CD14-positive monocyte (primary cell): ENCODE measurements at regions not wholly inside any gene's neighbourhood (a gene's known extent, or its start where the extent isn't known, plus 50 kb on each side); places are given as distances from the start of the nearest gene placed in this dataset.

Experiments
- DNase-seq, 3 donors: peaks; one replicate each; pipeline ENCODE4 v3.0.0-alpha.2; 2011 to 2022
- H2AFZ ChIP-seq: 2 replicates; pipeline ENCODE4 v1.6.0; 2012; ENCODE audit warnings: mild to moderate bottlenecking, low read depth, low read length, inconsistent platforms; ENCODE audit not compliant: insufficient read depth, poor library complexity, severe bottlenecking
- H3K27ac ChIP-seq, 2 donors: 1 replicate in 1 of 2; 2 replicates in 1 of 2; pipeline ENCODE4 v1.5.1; 2012 to 2013; ENCODE audit warnings: low read length in 2 of 2, control low read depth in 1 of 2, inconsistent platforms in 1 of 2, low read depth in 1 of 2, mild to moderate bottlenecking in 1 of 2
- H3K27me3 ChIP-seq, 2 donors: one replicate each; pipeline versions ENCODE4 v1.6.0 to v1.6.1; 2011 to 2013; ENCODE audit warnings: low read length in 2 of 2; ENCODE audit not compliant: control insufficient read depth in 2 of 2, insufficient read depth in 2 of 2
- H3K36me3 ChIP-seq, 2 donors: replicated peaks in 1 of 2; 1 replicate in 1 of 2; 2 replicates in 1 of 2; pipeline versions ENCODE4 v1.5.1 to v1.6.1; 2012 to 2013; ENCODE audit warnings: low read length in 2 of 2, control low read depth in 1 of 2, inconsistent platforms in 1 of 2, mild to moderate bottlenecking in 1 of 2; ENCODE audit not compliant: insufficient read depth in 2 of 2, control insufficient read depth in 1 of 2
- H3K4me1 ChIP-seq, 2 donors: 1 replicate in 1 of 2; 2 replicates in 1 of 2; pipeline versions ENCODE4 v1.5.1 to v1.6.1; 2012 to 2013; ENCODE audit warnings: low read length in 2 of 2, control low read depth in 1 of 2, inconsistent platforms in 1 of 2, mild to moderate bottlenecking in 1 of 2, moderate library complexity in 1 of 2; ENCODE audit not compliant: insufficient read depth in 2 of 2, control insufficient read depth in 1 of 2
- H3K4me2 ChIP-seq: replicated peaks from 2 replicates; pipeline ENCODE3; 2012; ENCODE audit warnings: low read length, moderate library complexity, mild to moderate bottlenecking; ENCODE audit not compliant: poor library complexity, severe bottlenecking; ENCODE audit errors: extremely low read depth
- H3K4me3 ChIP-seq, 3 experiments: fragments of 200-600 bp in 1 of 3; sonication (generic) in 1 of 3; replicated peaks in 1 of 3; 1 replicate in 2 of 3; 2 replicates in 1 of 3; pipeline ENCODE4 v1.5.1; 2011 to 2013; ENCODE audit warnings: low read length in 3 of 3, mild to moderate bottlenecking in 3 of 3, control low read depth in 2 of 3, low read depth in 2 of 3, inconsistent platforms in 1 of 3, moderate library complexity in 1 of 3
- H3K79me2 ChIP-seq: 2 replicates; pipeline ENCODE4 v1.6.0; 2012; ENCODE audit warnings: mild to moderate bottlenecking, control low read depth, inconsistent platforms, low read length, moderate library complexity; ENCODE audit not compliant: insufficient read depth
- H3K9ac ChIP-seq: 2 replicates; pipeline ENCODE4 v1.6.0; 2017; ENCODE audit warnings: low read length, mild to moderate bottlenecking; ENCODE audit not compliant: insufficient read depth, poor library complexity, severe bottlenecking
- H3K9me3 ChIP-seq, 2 donors: replicated peaks in 1 of 2; 1 replicate in 1 of 2; 2 replicates in 1 of 2; pipeline versions ENCODE4 v1.5.1 to v1.6.1; 2012 to 2013; ENCODE audit warnings: low read length in 2 of 2, control low read depth in 1 of 2; ENCODE audit not compliant: control insufficient read depth in 1 of 2, insufficient read depth in 1 of 2
- H4K20me1 ChIP-seq: 2 replicates; pipeline ENCODE4 v1.6.0; 2012; ENCODE audit warnings: mild to moderate bottlenecking, low read length, control low read depth, moderate library complexity; ENCODE audit not compliant: insufficient read depth
- H3K27ac Mint-ChIP-seq, 7 donors: one replicate each; pipeline ENCODE4 v1.8.0; 2020; ENCODE audit warnings: mild to moderate bottlenecking in 7 of 7, mixed read lengths in 7 of 7, moderate library complexity in 6 of 7, inconsistent platforms in 2 of 7
- H3K27me3 Mint-ChIP-seq, 3 donors: one replicate each; pipeline ENCODE4 v1.8.0; 2021 to 2022; ENCODE audit warnings: low read depth in 3 of 3, mild to moderate bottlenecking in 3 of 3, mixed read lengths in 3 of 3, moderate library complexity in 3 of 3, inconsistent platforms in 1 of 3
- H3K36me3 Mint-ChIP-seq, 2 donors: one replicate each; pipeline ENCODE4 v1.8.0; 2020; ENCODE audit warnings: mixed read lengths in 2 of 2, inconsistent platforms in 1 of 2, mild to moderate bottlenecking in 1 of 2
- H3K4me1 Mint-ChIP-seq: one replicate; pipeline ENCODE4 v1.8.0; 2020; ENCODE audit warnings: mild to moderate bottlenecking, mixed read lengths
- H3K4me3 Mint-ChIP-seq, 2 donors: one replicate each; pipeline ENCODE4 v1.8.0; 2020; ENCODE audit warnings: mild to moderate bottlenecking in 2 of 2, mixed read lengths in 2 of 2, moderate library complexity in 1 of 2
- H3K9me3 Mint-ChIP-seq, 7 donors: one replicate each; pipeline ENCODE4 v1.8.0; 2020 to 2022; ENCODE audit warnings: mixed read lengths in 7 of 7, mild to moderate bottlenecking in 6 of 7, moderate library complexity in 6 of 7, inconsistent platforms in 2 of 7
- CTCF ChIP-seq: fragments of 200-600 bp; IDR thresholded peaks from one replicate; pipeline ENCODE4 v1.8.0; 2022; ENCODE audit warnings: antibody characterized with exemption, mild to moderate bottlenecking
- WGBS: methylation state at CpG from one replicate; pipeline ENCODE4 v1.1.5; 2013; ENCODE audit warnings: missing lambda C conversion rate; ENCODE audit not compliant: insufficient coverage; 5-methylcytosine and 5-hydroxymethylcytosine counted together
- intact Hi-C, 2 donors: fragments of 100-400 bp; cut with micrococcal nuclease; formaldehyde crosslinking; loops; one replicate each; pipeline versions ENCODE4 v1.15.0 to v1.15.1; 2023

DNA sequence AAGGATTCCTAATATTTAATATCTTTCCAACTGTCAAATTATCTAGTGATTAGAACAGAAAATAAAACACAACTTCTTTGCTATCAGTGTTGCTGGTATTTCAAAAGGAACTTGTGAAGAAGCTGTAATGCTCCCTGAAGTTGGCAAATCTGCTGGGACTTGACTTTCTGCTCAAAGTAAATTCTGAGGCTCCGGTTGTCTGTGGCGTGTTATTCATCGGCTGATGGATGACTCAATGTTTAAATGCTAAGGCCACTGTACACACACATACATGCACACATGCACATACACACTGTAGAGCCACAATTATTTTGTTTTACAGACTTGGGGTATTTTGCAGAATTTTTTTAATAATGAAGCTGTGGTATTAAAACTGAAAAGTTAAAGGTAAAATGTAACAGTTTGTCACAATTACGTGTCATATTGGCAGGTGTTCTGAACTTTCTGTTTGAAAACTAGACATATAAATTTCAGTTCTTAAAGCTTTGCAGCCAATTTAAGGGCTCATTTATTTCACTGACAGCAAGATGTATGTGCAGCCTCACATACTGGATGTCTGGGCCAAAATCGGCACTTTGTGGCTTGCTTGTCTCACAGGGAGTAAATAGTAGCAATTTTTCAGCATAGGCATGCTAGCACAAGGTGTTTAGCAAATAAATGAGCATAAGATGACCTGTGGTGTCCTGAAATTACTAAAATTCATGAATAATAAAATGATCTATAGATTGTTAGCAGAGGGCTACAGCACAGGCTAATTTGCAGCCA lies 1691.7 kb upstream of the PCDH20 start:
- no peaks in the 10 kb centered on the region for H4K20me1 ChIP-seq
- Mint-ChIP-seq H3K27me3 (no peaks in the 10 kb centered on the region), H3K9me3 (peaks cover 0 to 1% (median 0%) of the 10 kb centered on the region in 7 donors), H3K36me3 (no peaks in the 10 kb centered on the region), H3K4me3 (no peak overlapping the region), H3K4me1 (no peaks in the 10 kb centered on the region), H3K27ac (no peak overlapping the region)
- no peaks in the 10 kb centered on the region for H3K79me2 ChIP-seq
- no peaks in the 10 kb centered on the region for H3K9me3 ChIP-seq
- H3K9ac ChIP-seq: no peak overlapping the region
- intact Hi-C loops: no loop called here
- H3K4me3 ChIP-seq: no peak overlapping the region
- H3K27me3 ChIP-seq: no peaks in the 10 kb centered on the region
- H2AFZ ChIP-seq: no peak overlapping the region
- H3K36me3 ChIP-seq: no peaks in the 10 kb centered on the region
- no peak for TF ChIP-seq CTCF
- no peaks in the 10 kb centered on the region for H3K4me1 ChIP-seq
- no peak overlapping the region for H3K4me2 ChIP-seq
- 83% methylated on average over 2 of the region's 5 CpGs for WGBS
- no peak for DNase-seq
- H3K27ac ChIP-seq: no peak overlapping the region

DNA sequence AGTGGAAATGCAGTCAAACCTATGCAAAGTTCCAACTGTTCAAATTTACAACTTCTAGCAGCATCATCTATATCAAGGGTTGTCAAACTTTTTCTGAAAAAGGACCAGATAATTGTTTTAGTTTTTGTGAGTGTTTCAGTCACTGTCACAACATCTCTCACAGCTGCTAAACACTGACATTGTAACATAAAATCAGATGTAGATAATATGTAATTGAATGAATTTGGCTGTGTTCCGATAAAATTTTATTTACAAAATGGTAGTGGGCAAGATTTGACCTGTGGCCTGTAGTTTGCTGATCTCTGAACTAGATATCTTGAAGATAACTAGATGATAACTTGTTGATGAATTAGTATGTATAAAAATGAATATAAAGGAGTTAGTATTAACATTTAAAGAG lies 1679.1 kb upstream of the PCDH20 start:
- Mint-ChIP-seq H3K27me3 (peaks cover 0 to 3% (median 0%) of the 10 kb centered on the region in 3 donors), H3K27ac (no peak overlapping the region), H3K36me3 (no peaks in the 10 kb centered on the region), H3K4me1 (no peaks in the 10 kb centered on the region), H3K4me3 (no peak overlapping the region), H3K9me3 (peaks cover 0 to 4% (median under 1%) of the 10 kb centered on the region in 7 donors)
- H3K27ac ChIP-seq: no peak overlapping the region
- 88% methylated on average over 1 of the region's 1 CpG for WGBS
- H3K36me3 ChIP-seq: no peaks in the 10 kb centered on the region
- no peaks in the 10 kb centered on the region for H3K27me3 ChIP-seq
- H3K79me2 ChIP-seq: no peaks in the 10 kb centered on the region
- H4K20me1 ChIP-seq: no peaks in the 10 kb centered on the region
- H3K9ac ChIP-seq: no peak overlapping the region
- peaks cover 0 to 3% of the 10 kb centered on the region in 2 donors for H3K9me3 ChIP-seq
- no peak overlapping the region for H3K4me3 ChIP-seq
- no peaks in the 10 kb centered on the region for H3K4me1 ChIP-seq
- no peak overlapping the region for H2AFZ ChIP-seq
- intact Hi-C loops: no loop called here
- H3K4me2 ChIP-seq: no peak overlapping the region
- no peak for DNase-seq
- no peak for TF ChIP-seq CTCF
